ENCODE measurements at regions not wholly inside any gene's neighbourhood (a gene's known extent, or its start where the extent isn't known, plus 50 kb on each side); places are given as distances from the start of the nearest gene placed in this dataset.

DNA sequence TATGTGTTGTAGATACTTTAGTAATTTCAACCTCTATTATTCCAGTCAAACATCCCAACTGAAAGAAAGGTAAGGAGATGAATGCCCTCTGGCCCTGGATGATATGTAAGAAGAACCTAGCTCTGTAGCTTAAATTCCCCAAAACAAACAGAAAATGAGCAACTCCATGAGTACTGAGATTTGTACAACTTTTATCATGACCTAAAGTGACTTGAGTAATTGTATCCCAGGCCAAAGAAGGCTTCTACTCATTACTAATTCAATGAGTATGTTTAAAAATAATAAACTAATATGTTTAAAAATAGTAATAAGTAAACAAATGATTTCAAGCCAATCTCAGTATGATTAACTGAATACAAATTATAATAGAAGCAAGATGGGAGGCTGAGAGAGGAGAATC lies 414.0 kb upstream of the ACTBL2 start:
- DNase-seq: no peak
- Histone ChIP-seq H3K27ac (ENCODE audit: insufficient read depth in 1 of 2, low read depth in 1 of 2, low read length in 2 of 2, poor library complexity in 1 of 2, severe bottlenecking in 2 of 2) (no peak overlapping the region), H3K9me3 (ENCODE audit: control extremely low read depth in 1 of 5, control insufficient read depth in 4 of 5, insufficient read depth in 2 of 5, low read depth in 1 of 5, low read length in 4 of 5) (no peaks in the 10 kb centered on the region), H3K4me1 (ENCODE audit: control extremely low read depth in 1 of 4, control insufficient read depth in 4 of 4, insufficient read depth in 4 of 4, low read length in 3 of 4) (peaks cover 0 to 4% (median 0%) of the 10 kb centered on the region in 4 experiments), H3K27me3 (replicated peaks in 2 of 5; ENCODE audit: control insufficient read depth in 4 of 5, insufficient read depth in 5 of 5, low read length in 4 of 5) (no peaks in the 10 kb centered on the region), H3K4me3 (ENCODE audit: control insufficient read depth in 1 of 7, extremely low read depth in 1 of 7, insufficient read depth in 4 of 7, low read depth in 2 of 7, low read length in 6 of 7) (no peak overlapping the region), H3K36me3 (ENCODE audit: control insufficient read depth in 4 of 4, insufficient read depth in 4 of 4, low read length in 3 of 4) (no peaks in the 10 kb centered on the region)
- CTCF ChIA-PET: interaction anchor here (1.8 kb wide), 1 partner anchor 565 kb away, joined by 4 read pairs; no protein-coding TSS in a partner anchor
- POLR2A ChIA-PET: interaction anchor here (0.5 kb wide), 1 partner anchor 313 kb away, joined by 3 read pairs; no protein-coding TSS in a partner anchor

- no peaks in the 10 kb centered on the region for H3K27me3 ChIP-seq (replicated peaks in 2 of 5; ENCODE audit: control insufficient read depth in 4 of 5, insufficient read depth in 5 of 5, low read length in 4 of 5)
- H3K4me1 ChIP-seq (ENCODE audit: control extremely low read depth in 1 of 4, control insufficient read depth in 4 of 4, insufficient read depth in 4 of 4, low read length in 3 of 4): peaks cover 0 to 4% (median 0%) of the 10 kb centered on the region in 4 experiments
- ChIA-PET CTCF (no interaction called here), POLR2A (no interaction called here)
- no peak overlapping the region for H3K27ac ChIP-seq (ENCODE audit: insufficient read depth in 1 of 2, low read depth in 1 of 2, low read length in 2 of 2, poor library complexity in 1 of 2, severe bottlenecking in 2 of 2)
- no peaks in the 10 kb centered on the region for H3K36me3 ChIP-seq (ENCODE audit: control insufficient read depth in 4 of 4, insufficient read depth in 4 of 4, low read length in 3 of 4)
- WGBS (ENCODE audit: insufficient coverage): 100% methylated on average over 1 of the region's 1 CpG
- DNase-seq: no peak
- H3K4me3 ChIP-seq (ENCODE audit: control insufficient read depth in 1 of 7, extremely low read depth in 1 of 7, insufficient read depth in 4 of 7, low read depth in 2 of 7, low read length in 6 of 7): no peak overlapping the region
- H3K9me3 ChIP-seq (ENCODE audit: control extremely low read depth in 1 of 5, control insufficient read depth in 4 of 5, insufficient read depth in 2 of 5, low read depth in 1 of 5, low read length in 4 of 5): no peaks in the 10 kb centered on the region
These were observed 413.2 kb upstream of the ACTBL2 start for GRCh38 chr5:57895766-57896165.

DNA sequence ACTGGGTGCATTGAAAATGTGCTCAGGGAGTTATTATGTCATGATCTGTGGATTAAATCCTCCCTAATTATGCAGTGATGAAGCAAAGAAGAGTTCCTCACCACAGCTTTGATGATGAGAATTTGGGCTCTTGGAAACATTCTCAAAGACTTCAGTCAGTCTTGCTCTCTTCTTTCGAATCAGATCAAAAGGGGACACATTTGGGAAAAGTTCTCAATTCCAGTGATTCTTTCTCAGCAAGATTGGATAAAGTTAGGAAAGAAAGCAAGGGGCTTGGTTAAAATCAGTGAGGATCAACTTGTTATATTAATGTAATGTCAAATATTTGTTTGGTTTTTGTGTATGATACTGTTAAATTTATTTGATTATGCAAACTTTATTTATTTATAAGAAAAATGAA lies 411.3 kb upstream of the ACTBL2 start:
- no peak for DNase-seq

GRCh38 chr5:57891443-57891842 lies 408.8 kb upstream of the ACTBL2 start:
- H3K36me3 ChIP-seq (ENCODE audit: control insufficient read depth in 4 of 4, insufficient read depth in 4 of 4, low read length in 3 of 4): no peaks in the 10 kb centered on the region
- CTCF ChIA-PET: interaction anchor here (0.6 kb wide), 1 partner anchor 60 kb away, joined by 5 read pairs; no protein-coding TSS in a partner anchor
- H3K27me3 ChIP-seq (replicated peaks in 2 of 5; ENCODE audit: control insufficient read depth in 4 of 5, insufficient read depth in 5 of 5, low read length in 4 of 5): no peaks in the 10 kb centered on the region
- no peak for DNase-seq
- POLR2A ChIA-PET: no interaction called here
- no CpG with 5 or more reads among the region's 1 CpG for WGBS (ENCODE audit: insufficient coverage)
- H3K4me3 ChIP-seq (ENCODE audit: control insufficient read depth in 1 of 7, extremely low read depth in 1 of 7, insufficient read depth in 4 of 7, low read depth in 2 of 7, low read length in 6 of 7): no peak overlapping the region
- H3K4me1 ChIP-seq (ENCODE audit: control extremely low read depth in 1 of 4, control insufficient read depth in 4 of 4, insufficient read depth in 4 of 4, low read length in 3 of 4): peaks cover 0 to 3% (median 0%) of the 10 kb centered on the region in 4 experiments
- no peak overlapping the region for H3K27ac ChIP-seq (ENCODE audit: insufficient read depth in 1 of 2, low read depth in 1 of 2, low read length in 2 of 2, poor library complexity in 1 of 2, severe bottlenecking in 2 of 2)
- no peaks in the 10 kb centered on the region for H3K9me3 ChIP-seq (ENCODE audit: control extremely low read depth in 1 of 5, control insufficient read depth in 4 of 5, insufficient read depth in 2 of 5, low read depth in 1 of 5, low read length in 4 of 5)

More for the DNA sequence above, 411.3 kb upstream of the ACTBL2 start:
- no CpG with 5 or more reads among the region's 1 CpG for WGBS (ENCODE audit: insufficient coverage)
- Histone ChIP-seq H3K4me1 (ENCODE audit: control extremely low read depth in 1 of 4, control insufficient read depth in 4 of 4, insufficient read depth in 4 of 4, low read length in 3 of 4) (peaks cover 0 to 3% (median 0%) of the 10 kb centered on the region in 4 experiments), H3K9me3 (ENCODE audit: control extremely low read depth in 1 of 5, control insufficient read depth in 4 of 5, insufficient read depth in 2 of 5, low read depth in 1 of 5, low read length in 4 of 5) (no peaks in the 10 kb centered on the region), H3K27ac (ENCODE audit: insufficient read depth in 1 of 2, low read depth in 1 of 2, low read length in 2 of 2, poor library complexity in 1 of 2, severe bottlenecking in 2 of 2) (no peak overlapping the region), H3K27me3 (replicated peaks in 2 of 5; ENCODE audit: control insufficient read depth in 4 of 5, insufficient read depth in 5 of 5, low read length in 4 of 5) (no peaks in the 10 kb centered on the region), H3K36me3 (ENCODE audit: control insufficient read depth in 4 of 4, insufficient read depth in 4 of 4, low read length in 3 of 4) (no peaks in the 10 kb centered on the region), H3K4me3 (ENCODE audit: control insufficient read depth in 1 of 7, extremely low read depth in 1 of 7, insufficient read depth in 4 of 7, low read depth in 2 of 7, low read length in 6 of 7) (no peak overlapping the region)
- CTCF ChIA-PET: interaction anchor here (1.1 to 1.9 kb wide), 2 partner anchors 9 to 567 kb away, joined by 4 read pairs; no protein-coding TSS in a partner anchor
- POLR2A ChIA-PET: no interaction called here

GRCh38 chr5:57889558-57889957 lies 406.9 kb upstream of the ACTBL2 start:
- 89% methylated on average over 5 of the region's 5 CpGs for WGBS (ENCODE audit: insufficient coverage)
- H3K4me1 ChIP-seq (ENCODE audit: control extremely low read depth in 1 of 4, control insufficient read depth in 4 of 4, insufficient read depth in 4 of 4, low read length in 3 of 4): peaks cover 0 to 3% (median 0%) of the 10 kb centered on the region in 4 experiments
- H3K36me3 ChIP-seq (ENCODE audit: control insufficient read depth in 4 of 4, insufficient read depth in 4 of 4, low read length in 3 of 4): no peaks in the 10 kb centered on the region
- H3K4me3 ChIP-seq (ENCODE audit: control insufficient read depth in 1 of 7, extremely low read depth in 1 of 7, insufficient read depth in 4 of 7, low read depth in 2 of 7, low read length in 6 of 7): no peak overlapping the region
- CTCF ChIA-PET: interaction anchor here (0.6 to 1.7 kb wide), 6 partner anchors 9 to 571 kb away, joined by 3 to 10 read pairs (median 4); no protein-coding TSS in a partner anchor
- DNase-seq: peak in 2 of 3 donors; percentile 17 to 25
- no peaks in the 10 kb centered on the region for H3K9me3 ChIP-seq (ENCODE audit: control extremely low read depth in 1 of 5, control insufficient read depth in 4 of 5, insufficient read depth in 2 of 5, low read depth in 1 of 5, low read length in 4 of 5)
- H3K27ac ChIP-seq (ENCODE audit: insufficient read depth in 1 of 2, low read depth in 1 of 2, low read length in 2 of 2, poor library complexity in 1 of 2, severe bottlenecking in 2 of 2): no peak overlapping the region
- no peaks in the 10 kb centered on the region for H3K27me3 ChIP-seq (replicated peaks in 2 of 5; ENCODE audit: control insufficient read depth in 4 of 5, insufficient read depth in 5 of 5, low read length in 4 of 5)
- POLR2A ChIA-PET: interaction anchor here (1.0 kb wide), 1 partner anchor 571 kb away, joined by 3 read pairs; the partner anchor contains the start of gene PLK2

- peak; percentile 52 to 69 (median 69) for DNase-seq
- WGBS (ENCODE audit: insufficient coverage): 46% methylated on average over 5 of the region's 6 CpGs
- H3K9me3 ChIP-seq (ENCODE audit: control extremely low read depth in 1 of 5, control insufficient read depth in 4 of 5, insufficient read depth in 2 of 5, low read depth in 1 of 5, low read length in 4 of 5): no peaks in the 10 kb centered on the region
- H3K36me3 ChIP-seq (ENCODE audit: control insufficient read depth in 4 of 4, insufficient read depth in 4 of 4, low read length in 3 of 4): no peaks in the 10 kb centered on the region
- ChIA-PET POLR2A (interaction anchor here (0.9 kb wide), 1 partner anchor 572 kb away, joined by 3 read pairs; the partner anchor contains the start of gene PLK2), CTCF (interaction anchor here (0.5 to 7.3 kb wide), 26 partner anchors 10 to 986 kb away, joined by 3 to 80 read pairs (median 5); partner anchors contain the start of gene PLK2)
- no peak overlapping the region for H3K4me3 ChIP-seq (ENCODE audit: control insufficient read depth in 1 of 7, extremely low read depth in 1 of 7, insufficient read depth in 4 of 7, low read depth in 2 of 7, low read length in 6 of 7)
- H3K4me1 ChIP-seq (ENCODE audit: control extremely low read depth in 1 of 4, control insufficient read depth in 4 of 4, insufficient read depth in 4 of 4, low read length in 3 of 4): peaks cover 0 to 3% (median 0%) of the 10 kb centered on the region in 4 experiments
- H3K27me3 ChIP-seq (replicated peaks in 2 of 5; ENCODE audit: control insufficient read depth in 4 of 5, insufficient read depth in 5 of 5, low read length in 4 of 5): no peaks in the 10 kb centered on the region
- H3K27ac ChIP-seq (ENCODE audit: insufficient read depth in 1 of 2, low read depth in 1 of 2, low read length in 2 of 2, poor library complexity in 1 of 2, severe bottlenecking in 2 of 2): no peak overlapping the region
These were observed 405.4 kb upstream of the ACTBL2 start for GRCh38 chr5:57887851-57888621.

All from common myeloid progenitor, CD34-positive (primary cell).